Left ventricle myocardium superior (tissue), 1 donor: ENCODE measurements at regions not wholly inside any gene's neighbourhood (a gene's known extent, or its start where the extent isn't known, plus 50 kb on each side); places are given as distances from the start of the nearest gene placed in this dataset.

Experiments used
- ATAC-seq: fragments of 200-7000 bp; cut with Tn5 transposase; one replicate; pipeline ENCODE4 v1.9.1; 2020; ENCODE audit warnings: mild to moderate bottlenecking, moderate library complexity
- DNase-seq: peaks from one replicate; pipeline ENCODE4 v3.0.0-alpha.2; 2020
- intact Hi-C: fragments of 100-400 bp; cut with micrococcal nuclease; formaldehyde crosslinking; loops from one replicate; pipeline ENCODE4 v1.11.0; 2022
- donor health status: DM: no; HTN: yes; CAD: no; lungs with severe emphysema.

- intact Hi-C loops, result no loop called here
- no peak for ATAC-seq
- DNase-seq, result no peak
Observed at GRCh38 chr2:118292991-118293390, 204.7 kb downstream of the INSIG2 start.

- intact Hi-C loops, result no loop called here
- DNase-seq (no peak), ATAC-seq (no peak)
Observed at GRCh38 chr2:118291251-118291880, 203.1 kb downstream of the INSIG2 start.

GRCh38 chr2:118290411-118291250 is 202.4 kb downstream of the INSIG2 start:
- intact Hi-C loops, result no loop called here
- DNase-seq, result no peak

GRCh38 chr2:118279005-118279404 is 190.7 kb downstream of the INSIG2 start:
- DNase-seq, result no peak
- intact Hi-C loops, result no loop called here
- no peak for ATAC-seq

More at GRCh38 chr2:118290411-118291250, 202.4 kb downstream of the INSIG2 start:
- no peak for ATAC-seq

- DNase-seq (no peak), ATAC-seq (no peak)
- intact Hi-C loops, result no loop called here
Observed at GRCh38 chr2:118278046-118278445, 189.8 kb downstream of the INSIG2 start.

GRCh38 chr2:118274841-118275510 is 186.7 kb downstream of the INSIG2 start:
- ATAC-seq (no peak), DNase-seq (no peak)
- intact Hi-C loops, result no loop called here

- DNase-seq, result no peak
- ATAC-seq, result no peak
- intact Hi-C loops, result no loop called here
Observed at GRCh38 chr2:118272391-118272790, 184.1 kb downstream of the INSIG2 start.

- intact Hi-C loops, result no loop called here
- DNase-seq (no peak), ATAC-seq (no peak)
Observed at GRCh38 chr2:118269408-118270051, 181.3 kb downstream of the INSIG2 start.

- DNase-seq (no peak), ATAC-seq (no peak)
- intact Hi-C loops, result no loop called here
Observed at GRCh38 chr2:118268268-118268667, 180.0 kb downstream of the INSIG2 start.

- no peak for DNase-seq
- intact Hi-C loops, result no loop called here
- ATAC-seq, result no peak
Observed at GRCh38 chr2:118265873-118266455, 177.7 kb downstream of the INSIG2 start.

GRCh38 chr2:118264232-118264990 is 176.1 kb downstream of the INSIG2 start:
- DNase-seq (no peak), ATAC-seq (no peak)
- intact Hi-C loops, result no loop called here

GRCh38 chr2:118257696-118258095 is 169.4 kb downstream of the INSIG2 start:
- intact Hi-C loops, result no loop called here
- DNase-seq, result no peak
- ATAC-seq, result no peak

GRCh38 chr2:118255771-118256372 is 167.6 kb downstream of the INSIG2 start:
- DNase-seq (no peak), ATAC-seq (no peak)
- intact Hi-C loops, result no loop called here

- intact Hi-C loops, result no loop called here
- DNase-seq (no peak), ATAC-seq (no peak)
Observed at GRCh38 chr2:118255301-118255700, 167.0 kb downstream of the INSIG2 start.

- intact Hi-C loops, result no loop called here
- ATAC-seq, result no peak
- no peak for DNase-seq
Observed at GRCh38 chr2:118254116-118254515, 165.8 kb downstream of the INSIG2 start.

- ATAC-seq (peak; percentile 38), DNase-seq (no peak)
- intact Hi-C loops, result no loop called here
Observed at GRCh38 chr2:118251427-118251826, 163.2 kb downstream of the INSIG2 start.

- intact Hi-C loops, result no loop called here
- no peak for ATAC-seq
- no peak for DNase-seq
Observed at GRCh38 chr2:118250463-118250862, 162.2 kb downstream of the INSIG2 start.

GRCh38 chr2:118250001-118250400 is 161.7 kb downstream of the INSIG2 start:
- intact Hi-C loops, result no loop called here
- no peak for DNase-seq
- ATAC-seq, result no peak
